ENCODE measurements at regions not wholly inside any gene's neighbourhood (a gene's known extent, or its start where the extent isn't known, plus 50 kb on each side); places are given as distances from the start of the nearest gene placed in this dataset.

DNA sequence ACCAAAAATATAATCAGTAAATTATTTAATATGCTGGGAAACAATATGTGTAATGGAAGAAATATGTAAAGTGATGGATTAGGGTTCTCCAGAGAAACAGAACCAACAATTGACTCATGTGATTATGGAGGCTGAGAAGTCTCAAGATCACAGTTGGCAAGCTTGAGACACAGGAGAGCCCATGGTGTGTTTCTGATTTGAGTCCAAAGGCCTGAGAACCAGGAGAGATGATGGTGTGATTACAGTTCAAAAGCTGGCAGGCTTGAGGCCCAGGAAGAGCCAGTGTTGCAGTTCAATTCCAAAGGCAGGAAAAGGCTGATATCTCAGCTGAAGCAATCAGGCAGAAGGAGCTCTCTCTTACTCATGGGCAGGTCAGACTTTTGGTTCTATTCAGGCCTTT lies 138.8 kb upstream of the NBPF11 start:
- DNase-seq (ENCODE audit: low spot score) (no peak), FAIRE-seq (no peak), ATAC-seq (no peak)
- CTCF ChIA-PET (ENCODE audit: low intra/inter-chr PET ratio, low total read pairs), result no interaction called here
- POLR2A ChIA-PET, result no interaction called here
- Histone ChIP-seq H3K4me1 (ENCODE audit: insufficient read depth, low read length) (no peaks in the 10 kb centered on the region), H3K4me2 (ENCODE audit: low read depth, low read length) (no peak overlapping the region), H3K4me3 (replicated peaks in 1 of 3; ENCODE audit: insufficient read depth in 1 of 3, low read depth in 2 of 3, low read length in 3 of 3) (no peak overlapping the region), H3K27me3 (ENCODE audit: control insufficient read depth in 1 of 2, insufficient read depth in 2 of 2, low read length in 2 of 2) (no peaks in the 10 kb centered on the region), H4K20me1 (ENCODE audit: insufficient read depth, low read length) (no peaks in the 10 kb centered on the region), H3K27ac (ENCODE audit: extremely low read length, insufficient read depth, low read length) (no peak overlapping the region), H3K9ac (ENCODE audit: insufficient read depth, low read depth, low read length) (no peak overlapping the region), H2AFZ (ENCODE audit: low read length) (no peak overlapping the region), H3K9me3 (ENCODE audit: low read length) (peaks cover 6% of the 10 kb centered on the region; the same call in 1 of the 2 replicates), H3K36me3 (replicated peaks in 1 of 2; ENCODE audit: control insufficient read depth in 1 of 2, insufficient read depth in 2 of 2, low read length in 2 of 2) (no peaks in the 10 kb centered on the region), H3K79me2 (ENCODE audit: insufficient read depth, low read length) (no peaks in the 10 kb centered on the region)
- intact Hi-C loops (cut with micrococcal nuclease; ENCODE audit: unreplicated experiment), result no loop called here
- in situ Hi-C loops (cut with HindIII; ENCODE audit: extremely low pct_ligation_motif_present, low pct_unique_long_range_greater_than_20kb), result no loop called here
- TF ChIP-seq ZNF329 (CRISPR knock-in tag; IDR thresholded peaks at IDR 0.05; ENCODE audit: low read depth), result no peak
- TF ChIP-seq MYC (CRISPR knock-in tag; IDR thresholded peaks at IDR 0.05; ENCODE audit: borderline replicate concordance), result no peak
- TF ChIP-seq, protein P1, sequence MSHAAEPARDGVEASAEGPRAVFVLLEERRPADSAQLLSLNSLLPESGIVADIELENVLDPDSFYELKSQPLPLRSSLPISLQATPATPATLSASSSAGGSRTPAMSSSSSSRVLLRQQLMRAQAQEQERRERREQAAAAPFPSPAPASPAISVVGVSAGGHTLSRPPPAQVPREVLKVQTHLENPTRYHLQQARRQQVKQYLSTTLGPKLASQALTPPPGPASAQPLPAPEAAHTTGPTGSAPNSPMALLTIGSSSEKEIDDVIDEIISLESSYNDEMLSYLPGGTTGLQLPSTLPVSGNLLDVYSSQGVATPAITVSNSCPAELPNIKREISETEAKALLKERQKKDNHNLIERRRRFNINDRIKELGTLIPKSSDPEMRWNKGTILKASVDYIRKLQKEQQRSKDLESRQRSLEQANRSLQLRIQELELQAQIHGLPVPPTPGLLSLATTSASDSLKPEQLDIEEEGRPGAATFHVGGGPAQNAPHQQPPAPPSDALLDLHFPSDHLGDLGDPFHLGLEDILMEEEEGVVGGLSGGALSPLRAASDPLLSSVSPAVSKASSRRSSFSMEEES (CRISPR knock-in tag; IDR thresholded peaks at IDR 0.05), result no peak
- TF ChIP-seq KDM6A (CRISPR knock-in tag; IDR thresholded peaks at IDR 0.05; ENCODE audit: low read depth), result no peak
- TF ChIP-seq AHR (CRISPR knock-in tag; IDR thresholded peaks at IDR 0.05), result no peak
- no peak for TF ChIP-seq HOXA9 (CRISPR knock-in tag; IDR thresholded peaks at IDR 0.05; ENCODE audit: borderline replicate concordance)
- TF ChIP-seq ZNF550 (CRISPR knock-in tag; IDR thresholded peaks at IDR 0.05; ENCODE audit: borderline replicate concordance), result no peak
- TF ChIP-seq ZNF362 (CRISPR knock-in tag; IDR thresholded peaks at IDR 0.05; ENCODE audit: borderline replicate concordance), result no peak
- BruUV-seq (replicated peaks), result no TSS peak
